SK-N-SH treated with all-trans-retinoic acid at 6 μM for 48 hours (cell line): ENCODE measurements at regions not wholly inside any gene's neighbourhood (a gene's known extent, or its start where the extent isn't known, plus 50 kb on each side); places are given as distances from the start of the nearest gene placed in this dataset.

ENCODE experiments used
- ARNTL ChIP-seq: fragments of 450-650 bp; formaldehyde crosslinking; IDR thresholded peaks from 2 replicates; pipeline ENCODE4 v1.5.0; 2020; ENCODE audit warnings: low read depth, mild to moderate bottlenecking, moderate library complexity, borderline replicate concordance
- BACH2 ChIP-seq: fragments of 250-450 bp; sonication (Bioruptor Pico); IDR thresholded peaks from 2 replicates; pipeline ENCODE4 v1.9.0; 2021; ENCODE audit warnings: mild to moderate bottlenecking, borderline replicate concordance
- CREB5 ChIP-seq: fragments of 250-450 bp; sonication (Bioruptor Pico); IDR thresholded peaks from 2 replicates; pipeline ENCODE4 v1.5.1; 2020; ENCODE audit warnings: low read depth, mild to moderate bottlenecking, moderate library complexity
- CSDC2 ChIP-seq: fragments of 250-450 bp; sonication (Bioruptor Pico); IDR thresholded peaks from 2 replicates; pipeline ENCODE4 v1.5.0; 2020; ENCODE audit warnings: mild to moderate bottlenecking, moderate library complexity
- ESRRG ChIP-seq: fragments of 250-450 bp; sonication (Bioruptor Pico); IDR thresholded peaks from 2 replicates; pipeline ENCODE4 v1.6.1; 2021; ENCODE audit warnings: mild to moderate bottlenecking
- OSR1 ChIP-seq: fragments of 250-450 bp; sonication (Bioruptor Pico); IDR thresholded peaks from 2 replicates; pipeline ENCODE4 v1.8.0; 2022; ENCODE audit warnings: moderate library complexity, mild to moderate bottlenecking, inconsistent platforms
- PATZ1 ChIP-seq: fragments of 250-450 bp; sonication (Bioruptor Pico); IDR thresholded peaks from 2 replicates; pipeline ENCODE4 v1.8.0; 2020; ENCODE audit warnings: mild to moderate bottlenecking, moderate library complexity, borderline replicate concordance
- PPARA ChIP-seq: fragments of 250-450 bp; sonication (Bioruptor Pico); IDR thresholded peaks from 2 replicates; pipeline ENCODE4 v1.5.0; 2020; ENCODE audit warnings: mild to moderate bottlenecking, borderline replicate concordance
- RARB ChIP-seq: fragments of 250-450 bp; sonication (Bioruptor Pico); IDR thresholded peaks from 2 replicates; pipeline ENCODE4 v1.8.0; 2021; ENCODE audit warnings: mild to moderate bottlenecking, moderate library complexity
- TOX ChIP-seq: fragments of 250-450 bp; sonication (Bioruptor Pico); IDR thresholded peaks from 2 replicates; pipeline ENCODE4 v1.8.0; 2021; ENCODE audit warnings: mild to moderate bottlenecking, moderate library complexity, borderline replicate concordance
- TSHZ2 ChIP-seq: fragments of 250-450 bp; sonication (Bioruptor Pico); IDR thresholded peaks from 2 replicates; pipeline ENCODE4 v1.5.0; 2020; ENCODE audit warnings: mild to moderate bottlenecking, moderate library complexity
- ZC3H10 ChIP-seq: fragments of 250-450 bp; sonication (Bioruptor Pico); IDR thresholded peaks from 2 replicates; pipeline ENCODE4 v1.5.1; 2021; ENCODE audit warnings: mild to moderate bottlenecking, moderate library complexity
- ZFP3 ChIP-seq: fragments of 250-450 bp; sonication (Bioruptor Pico); IDR thresholded peaks from 2 replicates; pipeline ENCODE4 v1.5.0; 2020; ENCODE audit warnings: mild to moderate bottlenecking, moderate library complexity
- ZNF565 ChIP-seq: fragments of 450-650 bp; formaldehyde crosslinking; conservative IDR thresholded peaks from 2 replicates; pipeline ENCODE4 v1.5.0; 2020; ENCODE audit warnings: low read depth, mild to moderate bottlenecking, moderate library complexity

- no peak for TF ChIP-seq ZFP3
- no peak for TF ChIP-seq PATZ1 (CRISPR knock-in tag)
- TF ChIP-seq ESRRG = no peak
- TF ChIP-seq BACH2 (CRISPR knock-in tag) = no peak
- TF ChIP-seq TSHZ2 = no peak
- TF ChIP-seq ARNTL (CRISPR knock-in tag) = no peak
- no peak for TF ChIP-seq CREB5 (CRISPR knock-in tag)
- no peak for TF ChIP-seq OSR1 (CRISPR knock-in tag)
- TF ChIP-seq ZNF565 (CRISPR knock-in tag) = no peak
- TF ChIP-seq CSDC2 (CRISPR knock-in tag) = no peak
- no peak for TF ChIP-seq ZC3H10
- no peak for TF ChIP-seq RARB (CRISPR knock-in tag)
- no peak for TF ChIP-seq TOX (CRISPR knock-in tag)
- no peak for TF ChIP-seq PPARA (CRISPR knock-in tag)
Observed at GRCh38 chr10:4154191-4154715, 369.2 kb upstream of the KLF6 start.
